HEK293 (cell line): ENCODE measurements at regions not wholly inside any gene's neighbourhood (a gene's known extent, or its start where the extent isn't known, plus 50 kb on each side); places are given as distances from the start of the nearest gene placed in this dataset.
"Not testable (repeated sequence)": the region's sequence is repeated elsewhere in the genome, so short reads cannot be mapped to it uniquely, and the experiment has no call there.

ENCODE experiments used
- CTCF ChIA-PET: fragments of 350-600 bp; formaldehyde crosslinking; extraction: SDS; loops from one replicate; lab custom pipeline; 2021; ENCODE audit warnings: antibody characterized with exemption; lab: Yijun Ruan, JAX
- POLR2A ChIA-PET: fragments of 300-600 bp; formaldehyde crosslinking; extraction: SDS; loops from one replicate; lab custom pipeline; 2020; ENCODE audit warnings: antibody characterized with exemption, inconsistent platforms; lab: Yijun Ruan, JAX
- H3K27ac ChIP-seq: fragments of 200-500 bp; sonication (Bioruptor generic); 2 replicates; pipeline ENCODE4 v1.5.1; 2014; ENCODE audit warnings: low read depth, low read length, control low read depth, inconsistent platforms; ENCODE audit errors: extremely low read depth
- H3K36me3 ChIP-seq, 2 experiments: fragments of 200-500 bp in 1 of 2; sonication (Bioruptor generic) in 1 of 2; 1 replicate in 1 of 2; 2 replicates in 1 of 2; pipeline ENCODE4 v1.5.1; 2014 to 2017; ENCODE audit warnings: inconsistent platforms in 2 of 2, low read length in 2 of 2; ENCODE audit not compliant: control insufficient read depth in 2 of 2, insufficient read depth in 1 of 2
- H3K4me1 ChIP-seq: fragments of 200-500 bp; sonication (Bioruptor generic); 2 replicates; pipeline ENCODE4 v1.5.1; 2014; ENCODE audit warnings: mild to moderate bottlenecking, low read length, inconsistent platforms; ENCODE audit not compliant: control insufficient read depth, insufficient read depth
- H3K4me3 ChIP-seq: 2 replicates; pipeline ENCODE4 v1.5.1; 2011; ENCODE audit warnings: low read depth, mild to moderate bottlenecking, control low read depth, low read length, moderate library complexity
- H3K9me3 ChIP-seq: fragments of 200-500 bp; sonication (Bioruptor generic); 2 replicates; pipeline ENCODE4 v1.5.1; 2014; ENCODE audit warnings: low read depth, low read length, inconsistent platforms; ENCODE audit not compliant: control insufficient read depth, insufficient read depth
- GLIS2 ChIP-seq: fragments of 450-650 bp; formaldehyde crosslinking; IDR thresholded peaks from 2 replicates; pipeline ENCODE4 v1.5.1; 2016; ENCODE audit warnings: missing biosample characterization, missing genetic modification characterization
- KLF1 ChIP-seq: fragments of 450-650 bp; formaldehyde crosslinking; IDR thresholded peaks from 2 replicates; pipeline ENCODE4 v1.5.1; 2016; ENCODE audit warnings: missing biosample characterization, missing genetic modification characterization
- KLF16 ChIP-seq: fragments of 450-650 bp; formaldehyde crosslinking; IDR thresholded peaks from 2 replicates; pipeline ENCODE4 v1.5.1; 2017; ENCODE audit warnings: missing biosample characterization, missing genetic modification characterization
- KLF9 ChIP-seq: fragments of 450-650 bp; formaldehyde crosslinking; IDR thresholded peaks from 2 replicates; pipeline ENCODE4 v1.5.1; 2016; ENCODE audit warnings: missing biosample characterization, missing genetic modification characterization, low read depth
- OSR2 ChIP-seq: fragments of 450-650 bp; formaldehyde crosslinking; IDR thresholded peaks from 2 replicates; pipeline ENCODE4 v1.5.1; 2016; ENCODE audit warnings: missing biosample characterization, missing genetic modification characterization
- PBX3 ChIP-seq: sonication (generic); formaldehyde crosslinking; IDR thresholded peaks from 2 replicates; pipeline ENCODE4 v1.8.1; 2022; ENCODE audit warnings: mild to moderate bottlenecking, moderate library complexity, missing genetic modification reagents
- SALL2 ChIP-seq: fragments of 450-650 bp; formaldehyde crosslinking; IDR thresholded peaks from 2 replicates; pipeline ENCODE4 v1.5.0; 2017; ENCODE audit warnings: missing biosample characterization, mild to moderate bottlenecking, missing genetic modification characterization, borderline replicate concordance
- SETDB1 ChIP-seq: IDR thresholded peaks from one replicate; pipeline ENCODE4 v1.6.1; 2017; ENCODE audit warnings: mild to moderate bottlenecking, low read length, moderate library complexity, mixed read lengths; ENCODE audit not compliant: insufficient read length
- TRIM28 ChIP-seq: IDR thresholded peaks from 2 replicates; pipeline ENCODE4 v1.6.1; 2011; ENCODE audit warnings: low read length, control low read depth, borderline replicate concordance
- ZBTB21 ChIP-seq: fragments of 450-650 bp; formaldehyde crosslinking; IDR thresholded peaks from 2 replicates; pipeline ENCODE4 v1.5.1; 2017; ENCODE audit warnings: missing biosample characterization, missing genetic modification characterization
- ZBTB48 ChIP-seq: fragments of 450-650 bp; formaldehyde crosslinking; IDR thresholded peaks from 2 replicates; pipeline ENCODE4 v1.5.1; 2016; ENCODE audit warnings: missing biosample characterization, missing genetic modification characterization
- ZBTB6 ChIP-seq: fragments of 450-650 bp; formaldehyde crosslinking; IDR thresholded peaks from 2 replicates; pipeline ENCODE4 v1.5.1; 2017; ENCODE audit warnings: missing biosample characterization, missing genetic modification characterization
- ZBTB8A ChIP-seq: fragments of 450-650 bp; formaldehyde crosslinking; IDR thresholded peaks from 2 replicates; pipeline ENCODE4 v1.5.1; 2016; ENCODE audit warnings: missing biosample characterization, missing genetic modification characterization
- ZFHX2 ChIP-seq: fragments of 450-650 bp; formaldehyde crosslinking; conservative IDR thresholded peaks from 2 replicates; pipeline ENCODE4 v1.5.1; 2016; ENCODE audit warnings: missing biosample characterization, missing genetic modification characterization
- ZNF223 ChIP-seq: fragments of 450-650 bp; formaldehyde crosslinking; IDR thresholded peaks from 2 replicates; pipeline ENCODE4 v1.5.1; 2016; ENCODE audit warnings: missing biosample characterization, missing genetic modification characterization
- ZNF24 ChIP-seq: fragments of 450-650 bp; formaldehyde crosslinking; IDR thresholded peaks from 2 replicates; pipeline ENCODE4 v1.5.1; 2016; ENCODE audit warnings: missing biosample characterization, missing genetic modification characterization
- ZNF354C ChIP-seq: fragments of 450-650 bp; formaldehyde crosslinking; IDR thresholded peaks from 2 replicates; pipeline ENCODE4 v1.5.1; 2016; ENCODE audit warnings: missing biosample characterization, missing genetic modification characterization, low read depth, borderline replicate concordance
- ZNF37A ChIP-seq: fragments of 450-650 bp; IDR thresholded peaks from 2 replicates; pipeline ENCODE4 v1.5.1; 2018; ENCODE audit warnings: missing biosample characterization, missing genetic modification characterization
- ZNF404 ChIP-seq: fragments of 450-650 bp; formaldehyde crosslinking; IDR thresholded peaks from 2 replicates; pipeline ENCODE4 v1.5.1; 2017; ENCODE audit warnings: missing biosample characterization, missing genetic modification characterization
- ZNF510 ChIP-seq: fragments of 450-650 bp; formaldehyde crosslinking; IDR thresholded peaks from 2 replicates; pipeline ENCODE4 v1.5.1; 2018; ENCODE audit warnings: mild to moderate bottlenecking, missing genetic modification characterization, missing biosample characterization; ENCODE audit not compliant: insufficient replicate concordance
- ZNF600 ChIP-seq: fragments of 450-650 bp; formaldehyde crosslinking; IDR thresholded peaks from 2 replicates; pipeline ENCODE4 v1.5.1; 2016; ENCODE audit warnings: missing biosample characterization, missing genetic modification characterization
- ZNF610 ChIP-seq: fragments of 450-650 bp; formaldehyde crosslinking; IDR thresholded peaks from 2 replicates; pipeline ENCODE4 v1.5.1; 2016; ENCODE audit warnings: missing biosample characterization, missing genetic modification characterization, borderline replicate concordance
- ZNF623 ChIP-seq: fragments of 450-650 bp; formaldehyde crosslinking; IDR thresholded peaks from 2 replicates; pipeline ENCODE4 v1.5.1; 2016; ENCODE audit warnings: missing biosample characterization, missing genetic modification characterization
- ZNF658 ChIP-seq: fragments of 450-650 bp; formaldehyde crosslinking; IDR thresholded peaks from 2 replicates; pipeline ENCODE4; 2016; ENCODE audit warnings: missing biosample characterization, missing genetic modification characterization
- ZNF768 ChIP-seq: fragments of 450-650 bp; formaldehyde crosslinking; IDR thresholded peaks from 2 replicates; pipeline ENCODE4 v1.5.1; 2018; ENCODE audit warnings: missing biosample characterization, mild to moderate bottlenecking, missing genetic modification characterization
- ZNF830 ChIP-seq: fragments of 450-650 bp; IDR thresholded peaks from 2 replicates; pipeline ENCODE4 v1.5.0; 2018; ENCODE audit warnings: missing biosample characterization, missing genetic modification characterization, low read depth, mild to moderate bottlenecking, moderate library complexity

GRCh38 chr17:54455251-54455868 lies 445.3 kb upstream of the TOM1L1 start:
- Histone ChIP-seq H3K27ac (no peak overlapping the region), H3K4me1 (no peaks in the 10 kb centered on the region), H3K9me3 (no peaks in the 10 kb centered on the region; the same call in 1 of the 2 replicates), H3K36me3 (no peaks in the 10 kb centered on the region), H3K4me3 (no peak overlapping the region)
- TF ChIP-seq SETDB1: peak; percentile 99
- peak; percentile 95; the same call in 1 of the 2 replicates for TF ChIP-seq TRIM28
- TF ChIP-seq SALL2 (tag by site-specific recombination): no peak
- TF ChIP-seq ZNF768: no peak
- TF ChIP-seq ZNF24 (tag by site-specific recombination): no peak
- TF ChIP-seq ZNF600 (tag by site-specific recombination): no peak
- no peak for TF ChIP-seq ZNF354C (tag by site-specific recombination)
- TF ChIP-seq ZBTB8A (tag by site-specific recombination): no peak
- no peak for TF ChIP-seq ZBTB48 (tag by site-specific recombination)
- no peak for TF ChIP-seq GLIS2
- ChIA-PET POLR2A (no interaction called here), CTCF (interaction anchor here (1.2 kb wide), 1 partner anchor 29 kb away, joined by 8 read pairs; no protein-coding TSS in a partner anchor)

- H3K4me3 ChIP-seq, H3K9me3 ChIP-seq, H3K36me3 ChIP-seq, H3K27ac ChIP-seq, H3K4me1 ChIP-seq, POLR2A ChIA-PET: not testable (repeated sequence)
- CTCF ChIA-PET: interaction anchor here (0.7 kb wide), 1 partner anchor 1780 kb away, joined by 3 read pairs; no protein-coding TSS in a partner anchor
These were observed 435.2 kb upstream of the TOM1L1 start for GRCh38 chr17:54465443-54465842.

GRCh38 chr17:54466875-54467274 lies 433.8 kb upstream of the TOM1L1 start:
- ChIA-PET POLR2A (no interaction called here), CTCF (no interaction called here)
- H3K4me1 ChIP-seq: no peaks in the 10 kb centered on the region
- H3K4me3 ChIP-seq: no peak overlapping the region
- H3K9me3 ChIP-seq: no peaks in the 10 kb centered on the region
- no peaks in the 10 kb centered on the region for H3K36me3 ChIP-seq
- H3K27ac ChIP-seq: no peak overlapping the region
- TF ChIP-seq ZNF610 (tag by site-specific recombination) (no peak), ZNF623 (no peak), ZBTB21 (tag by site-specific recombination) (no peak), OSR2 (tag by site-specific recombination) (no peak), KLF16 (tag by site-specific recombination) (no peak), ZFHX2 (no peak), ZBTB6 (tag by site-specific recombination) (no peak), PBX3 (CRISPR knock-in tag) (no peak), KLF1 (tag by site-specific recombination) (no peak), ZNF223 (no peak), TRIM28 (no peak), ZNF658 (no peak), ZNF830 (tag by site-specific recombination) (no peak), ZNF404 (tag by site-specific recombination) (no peak), ZNF510 (no peak), KLF9 (no peak), ZNF37A (tag by site-specific recombination) (no peak)
